ENCODE measurements at regions not wholly inside any gene's neighbourhood (a gene's known extent, or its start where the extent isn't known, plus 50 kb on each side); places are given as distances from the start of the nearest gene placed in this dataset.
"Not testable (repeated sequence)": the region's sequence is repeated elsewhere in the genome, so short reads cannot be mapped to it uniquely, and the experiment has no call there.

GRCh38 chr6:58351619-58352018, 1034.2 kb downstream of the PRIM2 start:
- H3K27me3 ChIP-seq, H3K9me3 ChIP-seq, H3K4me3 ChIP-seq, H3K27ac ChIP-seq, H3K4me1 ChIP-seq, ATAC-seq, H3K36me3 ChIP-seq: not testable (repeated sequence)
- 88 to 100% methylated on average over 1 of the region's 1 CpG for WGBS, 2 donors (ENCODE audit: low coverage in 1 of 2)

GRCh38 chr6:58358452-58358851, 1041.0 kb downstream of the PRIM2 start:
- H3K4me1 ChIP-seq, H3K27me3 ChIP-seq, ATAC-seq, H3K4me3 ChIP-seq, H3K36me3 ChIP-seq, H3K27ac ChIP-seq, H3K9me3 ChIP-seq: not testable (repeated sequence)
- 43 to 67% methylated on average over 1 of the region's 1 CpG for WGBS, 2 donors (ENCODE audit: low coverage in 1 of 2)

- H3K27me3 ChIP-seq, H3K36me3 ChIP-seq, H3K4me1 ChIP-seq, H3K9me3 ChIP-seq, H3K4me3 ChIP-seq, H3K27ac ChIP-seq, ATAC-seq: not testable (repeated sequence)
- WGBS, 2 donors (ENCODE audit: low coverage in 1 of 2), result 54 to 79% methylated on average over 1 to 2 of the region's 3 CpGs
These were observed 1048.4 kb downstream of the PRIM2 start for GRCh38 chr6:58365856-58366255.

- peaks cover 0 to 83% (median 0%) of the 10 kb centered on the region in 3 donors for H3K9me3 ChIP-seq
These were observed 1089.2 kb downstream of the PRIM2 start for GRCh38 chr6:58406659-58407058.

GRCh38 chr6:58419321-58419720, 1101.9 kb downstream of the PRIM2 start:
- no peak overlapping the region for H3K27ac ChIP-seq
- no peaks in the 10 kb centered on the region for H3K27me3 ChIP-seq
- H3K36me3 ChIP-seq, result no peaks in the 10 kb centered on the region
- no peak for ATAC-seq
- peaks cover 0 to 51% (median 0%) of the 10 kb centered on the region in 3 donors for H3K9me3 ChIP-seq
- H3K4me3 ChIP-seq, result no peak overlapping the region
- no peaks in the 10 kb centered on the region for H3K4me1 ChIP-seq
- TF ChIP-seq POLR2A (IDR thresholded peaks at IDR 0.05) (no peak), POLR2AphosphoS5 (IDR thresholded peaks at IDR 0.05) (no peak), CTCF (IDR thresholded peaks at IDR 0.05) (no peak), EP300 (IDR thresholded peaks at IDR 0.05) (no peak)

More at GRCh38 chr6:58406659-58407058, 1089.2 kb downstream of the PRIM2 start:
- 57 to 81% methylated on average over 2 of the region's 2 CpGs for WGBS, 2 donors (ENCODE audit: low coverage in 1 of 2)
- H3K4me1 ChIP-seq, H3K27me3 ChIP-seq, H3K4me3 ChIP-seq, H3K27ac ChIP-seq, ATAC-seq, H3K36me3 ChIP-seq: not testable (repeated sequence)

Small RNA genes lying in the stretch of these regions (small RNA-seq; reads per million reads assigned to genes)
- gene AL603755.1, result 0 reads per million in 4 donors
